T-helper 22 cell (primary cell): ENCODE measurements at regions not wholly inside any gene's neighbourhood (a gene's known extent, or its start where the extent isn't known, plus 50 kb on each side); places are given as distances from the start of the nearest gene placed in this dataset.

Experiments
- DNase-seq: peaks from one replicate; pipeline ENCODE4 v3.0.0-alpha.2; 2020; ENCODE audit warnings: low read depth

GRCh38 chr21:35257413-35257812 is 208.3 kb upstream of the RUNX1 start:
- DNase-seq: no peak

GRCh38 chr21:35256468-35256988 is 207.4 kb upstream of the RUNX1 start:
- no peak for DNase-seq

- no peak for DNase-seq
These were observed 205.7 kb upstream of the RUNX1 start for GRCh38 chr21:35254765-35255138.

GRCh38 chr21:35254006-35254764 is 205.1 kb upstream of the RUNX1 start:
- DNase-seq: no peak

GRCh38 chr21:35252831-35253230 is 203.7 kb upstream of the RUNX1 start:
- no peak for DNase-seq

- DNase-seq: no peak
These were observed 200.5 kb upstream of the RUNX1 start for GRCh38 chr21:35249636-35250035.

- DNase-seq: no peak
These were observed 196.8 kb upstream of the RUNX1 start for GRCh38 chr21:35245879-35246278.

GRCh38 chr21:35244514-35244913 is 195.4 kb upstream of the RUNX1 start:
- no peak for DNase-seq

GRCh38 chr21:35243171-35243570 is 194.1 kb upstream of the RUNX1 start:
- no peak for DNase-seq

GRCh38 chr21:35239811-35240219 is 190.7 kb upstream of the RUNX1 start:
- no peak for DNase-seq

- DNase-seq: no peak
These were observed 189.0 kb upstream of the RUNX1 start for GRCh38 chr21:35238119-35238518.

GRCh38 chr21:35237287-35237686 is 188.2 kb upstream of the RUNX1 start:
- DNase-seq: no peak

GRCh38 chr21:35236090-35236489 is 187.0 kb upstream of the RUNX1 start:
- no peak for DNase-seq

- DNase-seq: no peak
These were observed 185.6 kb upstream of the RUNX1 start for GRCh38 chr21:35234725-35235124.

GRCh38 chr21:35233756-35234155 is 184.7 kb upstream of the RUNX1 start:
- no peak for DNase-seq

- DNase-seq: no peak
These were observed 183.6 kb upstream of the RUNX1 start for GRCh38 chr21:35232545-35233176.

GRCh38 chr21:35231090-35231489 is 182.0 kb upstream of the RUNX1 start:
- DNase-seq: no peak

- no peak for DNase-seq
These were observed 180.2 kb upstream of the RUNX1 start for GRCh38 chr21:35229290-35229689.

- no peak for DNase-seq
These were observed 178.7 kb upstream of the RUNX1 start for GRCh38 chr21:35227786-35228185.

GRCh38 chr21:35226968-35227744 is 178.1 kb upstream of the RUNX1 start:
- DNase-seq: peak; percentile 31

- DNase-seq: no peak
These were observed 177.2 kb upstream of the RUNX1 start for GRCh38 chr21:35226328-35226727.

- DNase-seq: no peak
These were observed 176.5 kb upstream of the RUNX1 start for GRCh38 chr21:35225573-35225972.
